HEK293 (cell line): ENCODE measurements at regions not wholly inside any gene's neighbourhood (a gene's known extent, or its start where the extent isn't known, plus 50 kb on each side); places are given as distances from the start of the nearest gene placed in this dataset.

Source experiments
- CTCF ChIP-seq: fragments of 450-650 bp; formaldehyde crosslinking; IDR thresholded peaks from 2 replicates; pipeline ENCODE4 v1.5.1; 2016; ENCODE audit warnings: missing biosample characterization, missing genetic modification characterization
- GLIS2 ChIP-seq: fragments of 450-650 bp; formaldehyde crosslinking; IDR thresholded peaks from 2 replicates; pipeline ENCODE4 v1.5.1; 2016; ENCODE audit warnings: missing biosample characterization, missing genetic modification characterization
- HOXA7 ChIP-seq: sonication (generic); formaldehyde crosslinking; IDR thresholded peaks from 2 replicates; pipeline ENCODE4 v1.8.1; 2022; ENCODE audit warnings: missing genetic modification reagents, borderline replicate concordance
- HOXD13 ChIP-seq: sonication (generic); formaldehyde crosslinking; IDR thresholded peaks from 2 replicates; pipeline ENCODE4 v1.8.0; 2022; ENCODE audit warnings: missing genetic modification reagents, borderline replicate concordance
- REST ChIP-seq: fragments of 450-650 bp; formaldehyde crosslinking; IDR thresholded peaks from 2 replicates; pipeline ENCODE4 v1.5.1; 2016; ENCODE audit warnings: missing biosample characterization, missing genetic modification characterization
- SALL2 ChIP-seq: fragments of 450-650 bp; formaldehyde crosslinking; IDR thresholded peaks from 2 replicates; pipeline ENCODE4 v1.5.0; 2017; ENCODE audit warnings: missing biosample characterization, mild to moderate bottlenecking, missing genetic modification characterization, borderline replicate concordance
- YY1 ChIP-seq: fragments of 450-650 bp; formaldehyde crosslinking; IDR thresholded peaks from 2 replicates; pipeline ENCODE4 v1.5.1; 2018; ENCODE audit warnings: missing biosample characterization, missing genetic modification characterization
- ZNF302 ChIP-seq: fragments of 450-650 bp; formaldehyde crosslinking; IDR thresholded peaks from 2 replicates; pipeline ENCODE4 v1.5.1; 2016; ENCODE audit warnings: missing biosample characterization, missing genetic modification characterization, low read depth
- ZNF362 ChIP-seq: fragments of 450-650 bp; formaldehyde crosslinking; IDR thresholded peaks from 2 replicates; pipeline ENCODE4 v1.5.1; 2016; ENCODE audit warnings: missing biosample characterization, missing genetic modification characterization
- ZNF707 ChIP-seq: fragments of 450-650 bp; formaldehyde crosslinking; IDR thresholded peaks from 2 replicates; pipeline ENCODE4 v1.5.1; 2016; ENCODE audit warnings: missing biosample characterization, missing genetic modification characterization

GRCh38 chr3:67870477-67870876, 216.1 kb upstream of the SUCLG2 start:
- TF ChIP-seq HOXD13 (CRISPR knock-in tag) (no peak), HOXA7 (CRISPR knock-in tag) (no peak), YY1 (no peak), GLIS2 (tag by site-specific recombination) (no peak), REST (tag by site-specific recombination) (no peak), CTCF (no peak), ZNF302 (tag by site-specific recombination) (no peak), ZNF362 (tag by site-specific recombination) (no peak), ZNF707 (tag by site-specific recombination) (no peak), SALL2 (tag by site-specific recombination) (no peak)
